ENCODE measurements at regions not wholly inside any gene's neighbourhood (a gene's known extent, or its start where the extent isn't known, plus 50 kb on each side); places are given as distances from the start of the nearest gene placed in this dataset.

- H3K27me3 Mint-ChIP-seq (ENCODE audit: insufficient read depth, low read depth, poor library complexity): no peaks in the 10 kb centered on the region
- peaks cover 6% of the 10 kb centered on the region; the same call in 2 of the 3 replicates for H3K9me3 Mint-ChIP-seq
Observed at GRCh38 chr17:52209507-52209906, 51.0 kb upstream of the CA10 start.

More at GRCh38 chr17:52209507-52209906, 51.0 kb upstream of the CA10 start:
- H3K36me3 ChIP-seq (ENCODE audit: insufficient read depth): no peaks in the 10 kb centered on the region
- peaks cover 6% of the 10 kb centered on the region; the same call in 1 of the 2 replicates for H3K9me2 ChIP-seq (ENCODE audit: insufficient read depth)
- H3K4me1 Mint-ChIP-seq: no peaks in the 10 kb centered on the region
- no peak overlapping the region for H2AFZ ChIP-seq
- no peaks in the 10 kb centered on the region for H3K27me3 ChIP-seq (ENCODE audit: insufficient read depth)
- no peak overlapping the region for H3K27ac Mint-ChIP-seq
- H3K79me2 ChIP-seq (replicated peaks; ENCODE audit: insufficient read depth): no peaks in the 10 kb centered on the region
- no peaks in the 10 kb centered on the region for H3K4me1 ChIP-seq (ENCODE audit: insufficient read depth)
- no peak overlapping the region for H3K4me3 ChIP-seq
- H3K4me2 ChIP-seq: no peak overlapping the region
- ATAC-seq: no peak
- no peak for TF ChIP-seq ZNF114 (CRISPR knock-in tag; IDR thresholded peaks at IDR 0.05)
- no peak for TF ChIP-seq POLR2AphosphoS5 (IDR thresholded peaks at IDR 0.05; ENCODE audit: low read depth)
- TF ChIP-seq ZNF331 (CRISPR knock-in tag; IDR thresholded peaks at IDR 0.05; ENCODE audit: low read depth): no peak
- no peak for TF ChIP-seq ZNF462 (CRISPR knock-in tag; IDR thresholded peaks at IDR 0.05)
- no peak for TF ChIP-seq STAT1 (IDR thresholded peaks at IDR 0.05; ENCODE audit: unreplicated experiment)
- no peak overlapping the region for H3K27ac ChIP-seq (ENCODE audit: low read depth)
- DNase-seq (ENCODE audit: low spot score): no peak
- no peaks in the 10 kb centered on the region for H4K20me1 ChIP-seq (replicated peaks; ENCODE audit: insufficient read depth)
- H3K36me3 Mint-ChIP-seq (ENCODE audit: low read depth): no peaks in the 10 kb centered on the region
- H3F3A ChIP-seq (replicated peaks; ENCODE audit: low read depth): no peaks in the 10 kb centered on the region
- H3K4me3 Mint-ChIP-seq: no peak overlapping the region

Measured in GM23338 (cell line).